ENCODE measurements at regions not wholly inside any gene's neighbourhood (a gene's known extent, or its start where the extent isn't known, plus 50 kb on each side); places are given as distances from the start of the nearest gene placed in this dataset.

GRCh38 chr2:67462738-67463496, 65.8 kb downstream of the ETAA1 start:
- no peak overlapping the region for H3K9ac ChIP-seq (ENCODE audit: low read length)
- no peaks in the 10 kb centered on the region for H3K27me3 ChIP-seq (ENCODE audit: insufficient read depth, low read depth, low read length)
- H4K20me1 ChIP-seq (ENCODE audit: insufficient read depth) = no peaks in the 10 kb centered on the region
- H3F3A ChIP-seq (ENCODE audit: insufficient read depth, low read length, poor library complexity, severe bottlenecking) = no peaks in the 10 kb centered on the region
- no peaks in the 10 kb centered on the region for H3K79me2 ChIP-seq (replicated peaks; ENCODE audit: insufficient read depth, low read length)
- H3K4me3 ChIP-seq (ENCODE audit: low read length) = no peak overlapping the region
- H3K9me2 ChIP-seq (ENCODE audit: insufficient read depth, low read length) = no peaks in the 10 kb centered on the region
- H3K4me2 ChIP-seq (ENCODE audit: low read length) = no peak overlapping the region
- no peak overlapping the region for H3K27ac ChIP-seq (ENCODE audit: low read length)
- no peaks in the 10 kb centered on the region for H3K36me3 ChIP-seq (ENCODE audit: insufficient read depth, low read length)
- TF ChIP-seq MXI1 (conservative IDR thresholded peaks at IDR 0.05; ENCODE audit: poor library complexity, severe bottlenecking) (no peak), POLR2AphosphoS5 (IDR thresholded peaks at IDR 0.05) (no peak), EP300 (conservative IDR thresholded peaks at IDR 0.05; ENCODE audit: poor library complexity, severe bottlenecking) (no peak), REST (IDR thresholded peaks at IDR 0.05; ENCODE audit: borderline replicate concordance) (no peak), TAF1 (IDR thresholded peaks at IDR 0.05; ENCODE audit: low read depth) (no peak), SMC3 (conservative IDR thresholded peaks at IDR 0.05; ENCODE audit: poor library complexity) (no peak), EZH2 (IDR thresholded peaks at IDR 0.05; ENCODE audit: borderline replicate concordance, insufficient read depth, low read length, poor library complexity, severe bottlenecking) (no peak), CTCF (IDR thresholded peaks at IDR 0.05; ENCODE audit: poor library complexity, severe bottlenecking) (no peak), RAD21 (conservative IDR thresholded peaks at IDR 0.05) (no peak)
- no peak overlapping the region for H2AFZ ChIP-seq (ENCODE audit: low read depth, low read length)
- no peaks in the 10 kb centered on the region for H3K9me3 ChIP-seq (ENCODE audit: low read length)

GRCh38 chr2:67463810-67464209, 66.7 kb downstream of the ETAA1 start:
- no peak overlapping the region for H3K4me2 ChIP-seq (ENCODE audit: low read length)
- no peaks in the 10 kb centered on the region for H3K9me2 ChIP-seq (ENCODE audit: insufficient read depth, low read length)
- no peaks in the 10 kb centered on the region for H3K36me3 ChIP-seq (ENCODE audit: insufficient read depth, low read length)
- no peaks in the 10 kb centered on the region for H3K27me3 ChIP-seq (ENCODE audit: insufficient read depth, low read depth, low read length)
- H2AFZ ChIP-seq (ENCODE audit: low read depth, low read length) = no peak overlapping the region
- no peak overlapping the region for H3K9ac ChIP-seq (ENCODE audit: low read length)
- H3K79me2 ChIP-seq (replicated peaks; ENCODE audit: insufficient read depth, low read length) = no peaks in the 10 kb centered on the region
- H3K4me3 ChIP-seq (ENCODE audit: low read length) = no peak overlapping the region
- H3K9me3 ChIP-seq (ENCODE audit: low read length) = no peaks in the 10 kb centered on the region
- no peak overlapping the region for H3K27ac ChIP-seq (ENCODE audit: low read length)
- TF ChIP-seq MXI1 (conservative IDR thresholded peaks at IDR 0.05; ENCODE audit: poor library complexity, severe bottlenecking) (no peak), CTCF (IDR thresholded peaks at IDR 0.05; ENCODE audit: poor library complexity, severe bottlenecking) (no peak), EP300 (conservative IDR thresholded peaks at IDR 0.05; ENCODE audit: poor library complexity, severe bottlenecking) (peak; percentile 40), TAF1 (IDR thresholded peaks at IDR 0.05; ENCODE audit: low read depth) (no peak)
- H4K20me1 ChIP-seq (ENCODE audit: insufficient read depth) = no peaks in the 10 kb centered on the region
- H3F3A ChIP-seq (ENCODE audit: insufficient read depth, low read length, poor library complexity, severe bottlenecking) = no peaks in the 10 kb centered on the region

Data from neural cell (in vitro differentiated cells).